Nephron (organoid): ENCODE measurements at regions not wholly inside any gene's neighbourhood (a gene's known extent, or its start where the extent isn't known, plus 50 kb on each side); places are given as distances from the start of the nearest gene placed in this dataset.
A peak's percentile ranks its signal among the peaks of the same experiment; 100 is the strongest.

Source experiments
- H3K27ac Mint-ChIP-seq, 3 experiments: 2 replicates each; pipeline ENCODE4 v1.8.0; 2020; ENCODE audit warnings: mixed read lengths in 3 of 3, mild to moderate bottlenecking in 2 of 3, moderate library complexity in 1 of 3
- H3K27me3 Mint-ChIP-seq: 2 replicates; pipeline ENCODE4 v1.8.0; 2021; ENCODE audit warnings: low read depth, mild to moderate bottlenecking, moderate library complexity, mixed read lengths
- H3K36me3 Mint-ChIP-seq: 2 replicates; pipeline ENCODE4 v1.8.0; 2020; ENCODE audit warnings: low read depth, mixed read lengths
- H3K4me1 Mint-ChIP-seq: 2 replicates; pipeline ENCODE4 v1.8.0; 2020; ENCODE audit warnings: mixed read lengths
- H3K4me3 Mint-ChIP-seq, 3 experiments: 2 replicates each; pipeline ENCODE4 v1.8.0; 2020; ENCODE audit warnings: mild to moderate bottlenecking in 3 of 3, mixed read lengths in 3 of 3, moderate library complexity in 2 of 3
- H3K9me3 Mint-ChIP-seq: 2 replicates; pipeline ENCODE4 v1.8.0; 2020; ENCODE audit warnings: mixed read lengths
- TF ChIP-seq, protein P1 (sequence below), 3 experiments: fragments of 200-600 bp; sonication (generic); IDR thresholded peaks; one replicate each; pipeline ENCODE4 v1.5.0; 2021; ENCODE audit warnings: antibody characterized with exemption in 3 of 3; ENCODE audit not compliant: unreplicated experiment in 3 of 3

GRCh38 chr9:85147046-85147640 is 477.6 kb downstream of the NTRK2 start:
- Mint-ChIP-seq H3K36me3 (no peaks in the 10 kb centered on the region), H3K9me3 (no peaks in the 10 kb centered on the region), H3K4me3 (no peak overlapping the region), H3K4me1 (peaks cover 38% of the 10 kb centered on the region), H3K27ac (peak overlapping the region in 1 of 3 experiments; percentile 14), H3K27me3 (no peaks in the 10 kb centered on the region)
- TF ChIP-seq, protein P1, sequence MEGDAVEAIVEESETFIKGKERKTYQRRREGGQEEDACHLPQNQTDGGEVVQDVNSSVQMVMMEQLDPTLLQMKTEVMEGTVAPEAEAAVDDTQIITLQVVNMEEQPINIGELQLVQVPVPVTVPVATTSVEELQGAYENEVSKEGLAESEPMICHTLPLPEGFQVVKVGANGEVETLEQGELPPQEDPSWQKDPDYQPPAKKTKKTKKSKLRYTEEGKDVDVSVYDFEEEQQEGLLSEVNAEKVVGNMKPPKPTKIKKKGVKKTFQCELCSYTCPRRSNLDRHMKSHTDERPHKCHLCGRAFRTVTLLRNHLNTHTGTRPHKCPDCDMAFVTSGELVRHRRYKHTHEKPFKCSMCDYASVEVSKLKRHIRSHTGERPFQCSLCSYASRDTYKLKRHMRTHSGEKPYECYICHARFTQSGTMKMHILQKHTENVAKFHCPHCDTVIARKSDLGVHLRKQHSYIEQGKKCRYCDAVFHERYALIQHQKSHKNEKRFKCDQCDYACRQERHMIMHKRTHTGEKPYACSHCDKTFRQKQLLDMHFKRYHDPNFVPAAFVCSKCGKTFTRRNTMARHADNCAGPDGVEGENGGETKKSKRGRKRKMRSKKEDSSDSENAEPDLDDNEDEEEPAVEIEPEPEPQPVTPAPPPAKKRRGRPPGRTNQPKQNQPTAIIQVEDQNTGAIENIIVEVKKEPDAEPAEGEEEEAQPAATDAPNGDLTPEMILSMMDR (IDR thresholded peaks at IDR 0.05; ENCODE audit: unreplicated experiment in 3 of 3) = no peak

GRCh38 chr9:85142968-85143367 is 473.4 kb downstream of the NTRK2 start:
- Mint-ChIP-seq H3K4me1 (peaks cover 13% of the 10 kb centered on the region), H3K36me3 (no peaks in the 10 kb centered on the region), H3K27me3 (no peaks in the 10 kb centered on the region), H3K27ac (peak overlapping the region in 1 of 3 experiments; percentile 19), H3K9me3 (no peaks in the 10 kb centered on the region), H3K4me3 (no peak overlapping the region)
- TF ChIP-seq, protein P1 (IDR thresholded peaks at IDR 0.05; ENCODE audit: unreplicated experiment in 3 of 3) = peak; percentile 28 to 47 (median 44)

- peaks cover 13% of the 10 kb centered on the region for H3K4me1 Mint-ChIP-seq
- H3K4me3 Mint-ChIP-seq = no peak overlapping the region
- H3K27ac Mint-ChIP-seq = peak overlapping the region in 1 of 3 experiments; percentile 42
Measured at GRCh38 chr9:85142496-85142911, 473.0 kb downstream of the NTRK2 start.

GRCh38 chr9:85137696-85138095 is 468.2 kb downstream of the NTRK2 start:
- Mint-ChIP-seq H3K27me3 (no peaks in the 10 kb centered on the region), H3K4me1 (peaks cover 6% of the 10 kb centered on the region), H3K27ac (peak overlapping the region in 1 of 3 experiments; percentile 26), H3K9me3 (peaks cover 8% of the 10 kb centered on the region), H3K4me3 (no peak overlapping the region), H3K36me3 (no peaks in the 10 kb centered on the region)
- TF ChIP-seq, protein P1 (IDR thresholded peaks at IDR 0.05; ENCODE audit: unreplicated experiment in 3 of 3) = no peak

More at GRCh38 chr9:85142496-85142911, 473.0 kb downstream of the NTRK2 start:
- Mint-ChIP-seq H3K9me3 (no peaks in the 10 kb centered on the region), H3K36me3 (no peaks in the 10 kb centered on the region), H3K27me3 (no peaks in the 10 kb centered on the region)
- TF ChIP-seq, protein P1 (IDR thresholded peaks at IDR 0.05; ENCODE audit: unreplicated experiment in 3 of 3) = no peak

DNA sequence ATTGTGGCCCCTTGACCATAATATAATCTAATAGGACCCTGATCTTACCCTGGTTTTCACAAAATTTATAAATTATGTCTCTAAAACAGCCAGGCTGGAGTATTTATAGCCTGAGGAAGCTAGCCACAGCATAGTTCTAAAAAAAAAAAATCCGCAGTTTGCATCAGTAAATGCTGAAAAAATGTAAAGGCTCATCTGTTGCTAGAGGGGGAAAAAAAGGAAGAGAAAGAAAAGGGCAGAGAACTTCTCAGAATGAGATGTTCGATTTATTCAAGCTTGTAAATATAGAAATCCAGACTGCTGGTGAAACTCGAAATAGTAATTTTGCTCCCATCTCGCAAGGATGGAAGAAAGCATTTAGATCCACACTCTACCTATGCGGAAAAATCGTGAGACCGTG is 467.5 kb downstream of the NTRK2 start:
- H3K27me3 Mint-ChIP-seq = no peaks in the 10 kb centered on the region
- TF ChIP-seq, protein P1 (IDR thresholded peaks at IDR 0.05; ENCODE audit: unreplicated experiment in 3 of 3) = no peak
- H3K36me3 Mint-ChIP-seq = no peaks in the 10 kb centered on the region
- no peak overlapping the region for H3K4me3 Mint-ChIP-seq
- peaks cover 1% of the 10 kb centered on the region for H3K4me1 Mint-ChIP-seq
- peaks cover 10% of the 10 kb centered on the region for H3K9me3 Mint-ChIP-seq
- H3K27ac Mint-ChIP-seq = no peak overlapping the region

DNA sequence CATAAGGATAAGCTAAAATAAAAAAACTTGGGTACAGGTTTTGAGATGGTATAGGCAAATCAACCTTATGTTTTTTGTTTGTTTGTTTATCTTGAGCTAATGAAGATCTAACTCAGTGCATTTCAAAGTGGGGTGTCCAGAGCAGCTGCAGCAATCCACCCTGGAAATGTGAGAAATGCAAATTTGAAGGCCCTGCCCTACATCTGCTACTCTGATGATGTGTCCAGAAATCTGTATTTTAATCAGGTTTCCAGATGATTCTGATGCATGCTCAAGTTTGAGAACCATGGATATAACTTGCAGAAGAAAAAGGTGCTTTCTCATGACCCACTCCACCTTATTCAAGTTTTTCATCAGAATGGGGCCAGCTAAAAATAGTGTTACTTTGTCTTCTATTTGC is 467.0 kb downstream of the NTRK2 start:
- peaks cover 10% of the 10 kb centered on the region for H3K9me3 Mint-ChIP-seq
- no peaks in the 10 kb centered on the region for H3K27me3 Mint-ChIP-seq
- TF ChIP-seq, protein P1 (IDR thresholded peaks at IDR 0.05; ENCODE audit: unreplicated experiment in 3 of 3) = no peak
- H3K27ac Mint-ChIP-seq = no peak overlapping the region
- no peaks in the 10 kb centered on the region for H3K36me3 Mint-ChIP-seq
- H3K4me3 Mint-ChIP-seq = no peak overlapping the region
- H3K4me1 Mint-ChIP-seq = no peaks in the 10 kb centered on the region
